Thyroid gland (tissue), 4 donors: ENCODE measurements at regions not wholly inside any gene's neighbourhood (a gene's known extent, or its start where the extent isn't known, plus 50 kb on each side); places are given as distances from the start of the nearest gene placed in this dataset.

Experiments used
- CTCF ChIP-seq, 6 experiments: fragments of 200-600 bp in 3 of 6; fragments of 450-650 bp in 3 of 6; sonication (generic) in 3 of 6; IDR thresholded peaks; one replicate each; pipeline ENCODE4 v1.5.1; 2016 to 2019; ENCODE audit warnings: antibody characterized with exemption in 6 of 6, mild to moderate bottlenecking in 2 of 6, inconsistent platforms in 1 of 6, moderate library complexity in 1 of 6
- POLR2A ChIP-seq, 2 donors: fragments of 450-650 bp; IDR thresholded peaks; one replicate each; pipeline ENCODE4 v1.6.1; 2017; ENCODE audit warnings: antibody characterized with exemption in 2 of 2, mild to moderate bottlenecking in 2 of 2, moderate library complexity in 1 of 2

GRCh38 chr7:22061775-22062174, 116.1 kb upstream of the CDCA7L start:
- TF ChIP-seq CTCF (IDR thresholded peaks at IDR 0.05) (no peak), POLR2A (IDR thresholded peaks at IDR 0.05) (no peak)
